ENCODE measurements at regions not wholly inside any gene's neighbourhood (a gene's known extent, or its start where the extent isn't known, plus 50 kb on each side); places are given as distances from the start of the nearest gene placed in this dataset.
"Not testable (repeated sequence)": the region's sequence is repeated elsewhere in the genome, so short reads cannot be mapped to it uniquely, and the experiment has no call there.

- FAIRE-seq: no peak
Measured at GRCh38 chr2:84040281-84040680, 418.8 kb downstream of the SUCLG1 start.

GRCh38 chr2:84038866-84039265 is 420.2 kb downstream of the SUCLG1 start:
- no peak for FAIRE-seq

- FAIRE-seq: no peak
Measured at GRCh38 chr2:84033347-84033974, 425.6 kb downstream of the SUCLG1 start.

GRCh38 chr2:84031312-84032050 is 427.6 kb downstream of the SUCLG1 start:
- no peak for FAIRE-seq

GRCh38 chr2:84029903-84030575 is 429.0 kb downstream of the SUCLG1 start:
- FAIRE-seq: no peak

GRCh38 chr2:84026818-84027217 is 432.3 kb downstream of the SUCLG1 start:
- FAIRE-seq: no peak

- no peak for FAIRE-seq
Measured at GRCh38 chr2:84022810-84023431, 436.2 kb downstream of the SUCLG1 start.

- no peak for FAIRE-seq
Measured at GRCh38 chr2:84017010-84017409, 442.1 kb downstream of the SUCLG1 start.

GRCh38 chr2:84016183-84016582 is 442.9 kb downstream of the SUCLG1 start:
- no peak for FAIRE-seq

GRCh38 chr2:83997889-83998288 is 461.2 kb downstream of the SUCLG1 start:
- no peak for FAIRE-seq

GRCh38 chr2:83994633-83995179 is 464.4 kb downstream of the SUCLG1 start:
- FAIRE-seq: no peak

- no peak for FAIRE-seq
Measured at GRCh38 chr2:83993873-83994632, 465.0 kb downstream of the SUCLG1 start.

- no peak for FAIRE-seq
Measured at GRCh38 chr2:83991992-83992391, 467.1 kb downstream of the SUCLG1 start.

- FAIRE-seq: no peak
Measured at GRCh38 chr2:83990636-83991035, 468.4 kb downstream of the SUCLG1 start.

GRCh38 chr2:83976628-83977027 is 482.5 kb downstream of the SUCLG1 start:
- not testable (repeated sequence) for FAIRE-seq

GRCh38 chr2:83972128-83972527 is 487.0 kb downstream of the SUCLG1 start:
- FAIRE-seq: no peak

GRCh38 chr2:83971547-83971946 is 487.5 kb downstream of the SUCLG1 start:
- FAIRE-seq: no peak

- FAIRE-seq: no peak
Measured at GRCh38 chr2:83970217-83970929, 488.7 kb downstream of the SUCLG1 start.

- no peak for FAIRE-seq
Measured at GRCh38 chr2:83969085-83969484, 490.0 kb downstream of the SUCLG1 start.

GRCh38 chr2:83967854-83968253 is 491.2 kb downstream of the SUCLG1 start:
- FAIRE-seq: no peak

GRCh38 chr2:83966946-83967345 is 492.1 kb downstream of the SUCLG1 start:
- FAIRE-seq: not testable (repeated sequence)

GRCh38 chr2:83961512-83961911 is 497.6 kb downstream of the SUCLG1 start:
- no peak for FAIRE-seq

Data from endometrium (tissue), 2 donors.